CD8-positive, alpha-beta memory T cell (primary cell): ENCODE measurements at regions not wholly inside any gene's neighbourhood (a gene's known extent, or its start where the extent isn't known, plus 50 kb on each side); places are given as distances from the start of the nearest gene placed in this dataset.

ENCODE experiments used
- CTCF ChIA-PET: fragments of 350-600 bp; sonication (Branson Sonifier 250); formaldehyde crosslinking; loops from one replicate; lab custom pipeline; 2021; ENCODE audit warnings: antibody characterized with exemption; lab: Charles Lee
- POLR2A ChIA-PET: fragments of 350-600 bp; sonication (Branson Sonifier 250); formaldehyde crosslinking; loops from one replicate; lab custom pipeline; 2021; ENCODE audit warnings: antibody characterized with exemption; lab: Charles Lee
- DNase-seq, 5 donors: peaks; one replicate each; pipeline versions ENCODE4 v3.0.0 to v3.0.0-alpha.2; 2020 to 2022; ENCODE audit warnings: mixed read lengths in 1 of 5
- H3K27ac ChIP-seq: one replicate; pipeline ENCODE4 v1.7.0; 2013; ENCODE audit warnings: low read depth, mild to moderate bottlenecking, low read length, moderate library complexity
- H3K27me3 ChIP-seq: 2 replicates; pipeline ENCODE4 v1.7.0; 2013; ENCODE audit warnings: low read length, mild to moderate bottlenecking; ENCODE audit not compliant: insufficient read depth, poor library complexity, severe bottlenecking
- H3K36me3 ChIP-seq: 2 replicates; pipeline ENCODE4 v1.7.0; 2013; ENCODE audit warnings: mild to moderate bottlenecking, low read length, moderate library complexity; ENCODE audit not compliant: insufficient read depth
- H3K4me1 ChIP-seq: 2 replicates; pipeline ENCODE4 v1.7.0; 2013; ENCODE audit warnings: mild to moderate bottlenecking, low read length, moderate library complexity; ENCODE audit not compliant: insufficient read depth
- H3K4me3 ChIP-seq: 2 replicates; pipeline ENCODE4 v1.7.0; 2013; ENCODE audit warnings: mild to moderate bottlenecking, low read length
- H3K9me3 ChIP-seq: 2 replicates; pipeline ENCODE4 v1.7.0; 2013; ENCODE audit warnings: mild to moderate bottlenecking, low read length
- H3K27ac Mint-ChIP-seq, 8 donors: one replicate each; pipeline ENCODE4 v1.8.0; 2020 to 2021; ENCODE audit warnings: mixed read lengths in 8 of 8, mild to moderate bottlenecking in 6 of 8, inconsistent platforms in 3 of 8, moderate library complexity in 3 of 8
- H3K27me3 Mint-ChIP-seq, 2 donors: one replicate each; pipeline ENCODE4 v1.8.0; 2020 to 2021; ENCODE audit warnings: mixed read lengths in 2 of 2, mild to moderate bottlenecking in 1 of 2, moderate library complexity in 1 of 2
- H3K36me3 Mint-ChIP-seq, 3 donors: one replicate each; pipeline ENCODE4 v1.8.0; 2020 to 2021; ENCODE audit warnings: mixed read lengths in 3 of 3, inconsistent platforms in 1 of 3, mild to moderate bottlenecking in 1 of 3
- H3K4me1 Mint-ChIP-seq, 3 donors: one replicate each; pipeline ENCODE4 v1.8.0; 2020 to 2021; ENCODE audit warnings: mixed read lengths in 3 of 3, inconsistent platforms in 1 of 3, mild to moderate bottlenecking in 1 of 3
- H3K4me3 Mint-ChIP-seq, 7 donors: one replicate each; pipeline ENCODE4 v1.8.0; 2020 to 2021; ENCODE audit warnings: mixed read lengths in 7 of 7, mild to moderate bottlenecking in 6 of 7, moderate library complexity in 4 of 7, inconsistent platforms in 2 of 7
- H3K9me3 Mint-ChIP-seq, 5 donors: one replicate each; pipeline ENCODE4 v1.8.0; 2020 to 2022; ENCODE audit warnings: mixed read lengths in 5 of 5, mild to moderate bottlenecking in 3 of 5, moderate library complexity in 2 of 5, inconsistent platforms in 1 of 5

DNA sequence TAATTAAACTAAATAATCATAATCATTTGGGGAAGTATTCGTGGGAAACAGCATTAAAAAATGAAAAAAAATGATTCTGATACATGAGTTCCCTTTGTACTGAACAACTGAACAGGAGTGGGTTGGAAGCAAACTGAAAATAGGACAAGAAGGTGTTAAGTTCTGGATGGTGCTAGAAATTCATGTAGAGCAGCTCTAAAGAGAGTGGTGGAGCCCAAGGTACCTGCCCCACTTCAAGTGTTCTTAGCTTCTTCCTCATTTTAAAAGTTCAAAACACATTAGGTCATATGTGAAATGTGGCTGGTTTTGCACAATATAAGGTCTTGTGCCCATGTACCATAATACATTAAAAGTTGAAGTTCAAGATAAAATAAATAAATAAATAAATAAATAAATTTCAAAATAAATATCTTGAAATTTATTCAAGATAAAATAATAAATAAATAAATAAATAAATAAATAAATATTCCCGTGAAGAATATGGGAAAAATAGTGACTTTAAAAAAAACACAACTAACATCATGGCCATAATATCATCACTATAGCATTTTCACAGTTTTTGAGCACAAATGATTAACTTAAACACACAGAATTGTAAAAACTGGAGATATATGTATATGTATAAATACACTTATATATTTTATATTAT is 191.5 kb upstream of the PRKD1 start:
- Histone ChIP-seq H3K4me3 (no peak overlapping the region), H3K4me1 (no peaks in the 10 kb centered on the region), H3K36me3 (no peaks in the 10 kb centered on the region), H3K27ac (no peak overlapping the region), H3K27me3 (no peaks in the 10 kb centered on the region), H3K9me3 (no peaks in the 10 kb centered on the region)
- no peaks in the 10 kb centered on the region for H3K27me3 Mint-ChIP-seq
- H3K27ac Mint-ChIP-seq = no peak overlapping the region
- no peaks in the 10 kb centered on the region for H3K4me1 Mint-ChIP-seq
- no peak for DNase-seq
- no peaks in the 10 kb centered on the region for H3K36me3 Mint-ChIP-seq
- H3K9me3 Mint-ChIP-seq = peaks cover 0 to 3% (median 0%) of the 10 kb centered on the region in 5 donors
- ChIA-PET CTCF (no interaction called here), POLR2A (no interaction called here)
- no peak overlapping the region for H3K4me3 Mint-ChIP-seq

- Histone ChIP-seq H3K36me3 (no peaks in the 10 kb centered on the region), H3K4me1 (no peaks in the 10 kb centered on the region), H3K27ac (no peak overlapping the region), H3K9me3 (no peaks in the 10 kb centered on the region), H3K4me3 (no peak overlapping the region), H3K27me3 (no peaks in the 10 kb centered on the region)
- no peak overlapping the region for H3K27ac Mint-ChIP-seq
- H3K9me3 Mint-ChIP-seq = peaks cover 0 to 3% (median 0%) of the 10 kb centered on the region in 5 donors
- POLR2A ChIA-PET = no interaction called here
- H3K27me3 Mint-ChIP-seq = no peaks in the 10 kb centered on the region
- no peaks in the 10 kb centered on the region for H3K36me3 Mint-ChIP-seq
- CTCF ChIA-PET = no interaction called here
- H3K4me3 Mint-ChIP-seq = no peak overlapping the region
- DNase-seq = no peak
- no peaks in the 10 kb centered on the region for H3K4me1 Mint-ChIP-seq
Measured at GRCh38 chr14:30125322-30125979, 197.8 kb upstream of the PRKD1 start.

GRCh38 chr14:30129807-30130206 is 202.2 kb upstream of the PRKD1 start:
- Histone ChIP-seq H3K4me1 (no peaks in the 10 kb centered on the region), H3K9me3 (no peaks in the 10 kb centered on the region), H3K27ac (no peak overlapping the region), H3K36me3 (no peaks in the 10 kb centered on the region), H3K27me3 (no peaks in the 10 kb centered on the region), H3K4me3 (no peak overlapping the region)
- H3K36me3 Mint-ChIP-seq = no peaks in the 10 kb centered on the region
- DNase-seq = no peak
- H3K27ac Mint-ChIP-seq = no peak overlapping the region
- CTCF ChIA-PET = no interaction called here
- POLR2A ChIA-PET = no interaction called here
- H3K4me1 Mint-ChIP-seq = no peaks in the 10 kb centered on the region
- no peak overlapping the region for H3K4me3 Mint-ChIP-seq
- H3K27me3 Mint-ChIP-seq = no peaks in the 10 kb centered on the region
- H3K9me3 Mint-ChIP-seq = peaks cover 0 to 6% (median 2%) of the 10 kb centered on the region in 5 donors

DNA sequence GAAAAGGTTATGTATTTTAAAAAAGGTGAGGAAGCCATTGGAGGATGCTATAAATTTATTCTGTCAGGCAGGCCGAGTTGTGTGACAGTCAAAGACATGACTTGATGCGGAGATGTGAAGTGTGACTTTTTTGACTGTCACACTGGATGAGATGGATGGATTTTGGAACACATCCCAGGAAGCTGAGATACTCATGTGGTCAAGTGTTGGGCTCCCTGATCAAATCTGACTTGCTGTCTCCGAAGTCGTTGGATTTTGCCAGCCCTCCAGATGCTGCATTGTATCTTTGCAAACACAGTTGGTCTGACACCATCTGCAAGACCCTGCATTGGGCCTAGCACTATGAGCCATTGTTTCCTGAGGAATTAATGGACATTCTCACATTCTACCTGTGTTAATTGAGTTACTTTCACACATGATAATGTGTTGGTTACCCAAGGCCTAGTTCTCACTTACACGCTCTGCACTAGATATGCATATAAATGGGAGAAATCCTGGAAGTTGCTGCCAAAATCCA is 204.0 kb upstream of the PRKD1 start:
- H3K4me1 ChIP-seq = no peaks in the 10 kb centered on the region
- H3K27me3 ChIP-seq = no peaks in the 10 kb centered on the region
- Mint-ChIP-seq H3K27ac (no peak overlapping the region), H3K9me3 (peaks cover 0 to 6% (median 2%) of the 10 kb centered on the region in 5 donors), H3K4me1 (no peaks in the 10 kb centered on the region), H3K36me3 (no peaks in the 10 kb centered on the region), H3K27me3 (no peaks in the 10 kb centered on the region), H3K4me3 (no peak overlapping the region)
- H3K4me3 ChIP-seq = no peak overlapping the region
- no peaks in the 10 kb centered on the region for H3K36me3 ChIP-seq
- no peak overlapping the region for H3K27ac ChIP-seq
- CTCF ChIA-PET = no interaction called here
- DNase-seq = no peak
- POLR2A ChIA-PET = no interaction called here
- H3K9me3 ChIP-seq = no peaks in the 10 kb centered on the region

DNA sequence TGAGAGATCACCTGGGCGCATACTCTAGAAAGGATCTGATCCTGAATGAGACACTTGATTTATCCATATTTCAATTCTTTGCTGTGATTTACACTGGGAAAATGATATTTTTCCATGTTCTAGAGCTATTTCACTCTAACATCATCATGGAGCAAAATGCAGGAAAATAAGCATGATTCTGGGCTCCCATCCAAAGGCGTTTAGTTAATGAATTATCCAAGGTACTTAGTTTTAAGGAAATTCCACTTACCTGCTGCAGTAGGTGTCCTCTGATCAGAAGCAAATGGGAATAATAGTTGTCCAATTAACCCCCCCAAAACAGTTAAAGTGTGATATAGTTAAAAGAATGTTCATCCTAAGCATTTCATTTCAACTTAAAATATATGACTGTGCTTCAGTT is 204.5 kb upstream of the PRKD1 start:
- no peak overlapping the region for H3K4me3 ChIP-seq
- H3K9me3 Mint-ChIP-seq = peaks cover 0 to 6% (median 2%) of the 10 kb centered on the region in 5 donors
- H3K27ac Mint-ChIP-seq = no peak overlapping the region
- no peak for DNase-seq
- no peaks in the 10 kb centered on the region for H3K27me3 ChIP-seq
- no peaks in the 10 kb centered on the region for H3K4me1 ChIP-seq
- CTCF ChIA-PET = no interaction called here
- POLR2A ChIA-PET = no interaction called here
- H3K27ac ChIP-seq = no peak overlapping the region
- no peaks in the 10 kb centered on the region for H3K9me3 ChIP-seq
- no peaks in the 10 kb centered on the region for H3K36me3 Mint-ChIP-seq
- no peaks in the 10 kb centered on the region for H3K36me3 ChIP-seq
- no peaks in the 10 kb centered on the region for H3K27me3 Mint-ChIP-seq
- no peaks in the 10 kb centered on the region for H3K4me1 Mint-ChIP-seq
- H3K4me3 Mint-ChIP-seq = no peak overlapping the region

GRCh38 chr14:30134936-30135335 is 207.3 kb upstream of the PRKD1 start:
- Mint-ChIP-seq H3K36me3 (no peaks in the 10 kb centered on the region), H3K4me1 (no peaks in the 10 kb centered on the region), H3K27ac (no peak overlapping the region), H3K27me3 (no peaks in the 10 kb centered on the region), H3K4me3 (no peak overlapping the region), H3K9me3 (peaks cover 0 to 5% (median 3%) of the 10 kb centered on the region in 5 donors)
- CTCF ChIA-PET = no interaction called here
- H3K36me3 ChIP-seq = no peaks in the 10 kb centered on the region
- no peak for DNase-seq
- H3K27ac ChIP-seq = no peak overlapping the region
- POLR2A ChIA-PET = no interaction called here
- H3K27me3 ChIP-seq = no peaks in the 10 kb centered on the region
- H3K4me3 ChIP-seq = no peak overlapping the region
- no peaks in the 10 kb centered on the region for H3K9me3 ChIP-seq
- H3K4me1 ChIP-seq = no peaks in the 10 kb centered on the region

- DNase-seq = no peak
- Mint-ChIP-seq H3K4me3 (no peak overlapping the region), H3K9me3 (peaks cover 0 to 15% (median 4%) of the 10 kb centered on the region in 5 donors), H3K27me3 (no peaks in the 10 kb centered on the region), H3K36me3 (no peaks in the 10 kb centered on the region), H3K27ac (no peak overlapping the region), H3K4me1 (no peaks in the 10 kb centered on the region)
- Histone ChIP-seq H3K4me3 (no peak overlapping the region), H3K4me1 (no peaks in the 10 kb centered on the region), H3K36me3 (no peaks in the 10 kb centered on the region), H3K27me3 (no peaks in the 10 kb centered on the region), H3K27ac (no peak overlapping the region), H3K9me3 (no peaks in the 10 kb centered on the region)
- ChIA-PET POLR2A (no interaction called here), CTCF (no interaction called here)
Measured at GRCh38 chr14:30138567-30138966, 210.9 kb upstream of the PRKD1 start.

GRCh38 chr14:30142216-30142615 is 214.6 kb upstream of the PRKD1 start:
- H3K9me3 ChIP-seq = no peaks in the 10 kb centered on the region
- H3K36me3 ChIP-seq = no peaks in the 10 kb centered on the region
- no peaks in the 10 kb centered on the region for H3K27me3 ChIP-seq
- H3K4me3 ChIP-seq = no peak overlapping the region
- H3K27ac ChIP-seq = no peak overlapping the region
- Mint-ChIP-seq H3K4me1 (no peaks in the 10 kb centered on the region), H3K9me3 (peaks cover 9 to 37% (median 21%) of the 10 kb centered on the region in 5 donors), H3K36me3 (no peaks in the 10 kb centered on the region), H3K27me3 (no peaks in the 10 kb centered on the region), H3K4me3 (no peak overlapping the region), H3K27ac (no peak overlapping the region)
- DNase-seq = no peak
- ChIA-PET CTCF (no interaction called here), POLR2A (no interaction called here)
- no peaks in the 10 kb centered on the region for H3K4me1 ChIP-seq
